Omental fat pad (tissue), 3 donors: ENCODE measurements at regions not wholly inside any gene's neighbourhood (a gene's known extent, or its start where the extent isn't known, plus 50 kb on each side); places are given as distances from the start of the nearest gene placed in this dataset.

Source experiments
- ATAC-seq: fragments of 150-250 bp; one replicate; pipeline ENCODE4 v1.9.1; 2016; ENCODE audit warnings: mild to moderate bottlenecking, moderate library complexity; ENCODE audit not compliant: low FRiP score
- DNase-seq: peaks from one replicate; pipeline ENCODE4 v3.0.0-alpha.2; 2019; ENCODE audit warnings: low spot score
- TF ChIP-seq, protein P1 (sequence below), 3 donors: fragments of 450-650 bp; IDR thresholded peaks; one replicate each; pipeline ENCODE4 v1.5.1; 2016 to 2017; ENCODE audit warnings: antibody characterized with exemption in 3 of 3, mild to moderate bottlenecking in 3 of 3, moderate library complexity in 2 of 3

DNA sequence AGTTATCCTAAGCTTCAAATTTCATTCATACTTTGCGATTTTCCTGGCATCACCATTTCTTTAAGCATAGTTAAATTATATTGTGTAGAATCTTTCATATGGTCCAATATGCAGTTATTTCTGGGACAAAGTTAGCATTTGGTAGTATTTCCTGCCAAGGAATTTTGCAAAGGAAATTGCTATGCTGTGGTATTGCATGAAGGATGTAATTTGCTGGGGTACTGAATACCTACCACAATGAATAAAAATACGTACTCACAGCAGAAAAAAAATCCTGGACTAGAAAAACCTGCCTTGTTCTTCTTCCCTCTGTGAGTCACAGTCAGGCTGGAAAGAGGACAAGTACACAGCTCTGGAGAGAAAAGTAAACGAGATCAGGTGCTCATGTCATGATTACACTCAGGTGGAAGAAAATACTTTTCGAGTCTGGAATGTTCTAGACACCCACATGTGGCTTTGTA lies 241.2 kb downstream of the PTBP2 start:
- ATAC-seq: peak; percentile 44
- no peak for DNase-seq
- TF ChIP-seq, protein P1, sequence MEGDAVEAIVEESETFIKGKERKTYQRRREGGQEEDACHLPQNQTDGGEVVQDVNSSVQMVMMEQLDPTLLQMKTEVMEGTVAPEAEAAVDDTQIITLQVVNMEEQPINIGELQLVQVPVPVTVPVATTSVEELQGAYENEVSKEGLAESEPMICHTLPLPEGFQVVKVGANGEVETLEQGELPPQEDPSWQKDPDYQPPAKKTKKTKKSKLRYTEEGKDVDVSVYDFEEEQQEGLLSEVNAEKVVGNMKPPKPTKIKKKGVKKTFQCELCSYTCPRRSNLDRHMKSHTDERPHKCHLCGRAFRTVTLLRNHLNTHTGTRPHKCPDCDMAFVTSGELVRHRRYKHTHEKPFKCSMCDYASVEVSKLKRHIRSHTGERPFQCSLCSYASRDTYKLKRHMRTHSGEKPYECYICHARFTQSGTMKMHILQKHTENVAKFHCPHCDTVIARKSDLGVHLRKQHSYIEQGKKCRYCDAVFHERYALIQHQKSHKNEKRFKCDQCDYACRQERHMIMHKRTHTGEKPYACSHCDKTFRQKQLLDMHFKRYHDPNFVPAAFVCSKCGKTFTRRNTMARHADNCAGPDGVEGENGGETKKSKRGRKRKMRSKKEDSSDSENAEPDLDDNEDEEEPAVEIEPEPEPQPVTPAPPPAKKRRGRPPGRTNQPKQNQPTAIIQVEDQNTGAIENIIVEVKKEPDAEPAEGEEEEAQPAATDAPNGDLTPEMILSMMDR (IDR thresholded peaks at IDR 0.05): no peak

DNA sequence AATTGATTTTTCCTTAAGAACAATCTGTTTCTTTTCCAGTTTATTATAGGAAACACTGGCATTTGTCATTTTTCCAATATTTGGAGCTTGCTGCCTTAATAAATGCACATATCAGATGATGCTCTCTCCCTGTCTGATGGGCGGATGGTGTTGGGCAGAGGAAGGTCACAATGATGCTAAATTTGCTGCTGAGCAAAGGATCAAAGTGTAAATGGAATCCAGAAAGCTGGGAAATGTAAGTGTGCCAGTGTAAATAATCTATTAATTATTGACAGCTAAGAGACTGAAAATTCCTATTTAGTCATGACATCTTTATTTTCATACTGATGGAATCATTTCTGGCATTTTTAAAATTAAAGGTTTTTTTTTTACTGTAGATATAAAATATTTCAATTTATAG lies 243.2 kb downstream of the PTBP2 start:
- no peak for ATAC-seq
- DNase-seq: no peak
- TF ChIP-seq, protein P1 (IDR thresholded peaks at IDR 0.05): no peak

DNA sequence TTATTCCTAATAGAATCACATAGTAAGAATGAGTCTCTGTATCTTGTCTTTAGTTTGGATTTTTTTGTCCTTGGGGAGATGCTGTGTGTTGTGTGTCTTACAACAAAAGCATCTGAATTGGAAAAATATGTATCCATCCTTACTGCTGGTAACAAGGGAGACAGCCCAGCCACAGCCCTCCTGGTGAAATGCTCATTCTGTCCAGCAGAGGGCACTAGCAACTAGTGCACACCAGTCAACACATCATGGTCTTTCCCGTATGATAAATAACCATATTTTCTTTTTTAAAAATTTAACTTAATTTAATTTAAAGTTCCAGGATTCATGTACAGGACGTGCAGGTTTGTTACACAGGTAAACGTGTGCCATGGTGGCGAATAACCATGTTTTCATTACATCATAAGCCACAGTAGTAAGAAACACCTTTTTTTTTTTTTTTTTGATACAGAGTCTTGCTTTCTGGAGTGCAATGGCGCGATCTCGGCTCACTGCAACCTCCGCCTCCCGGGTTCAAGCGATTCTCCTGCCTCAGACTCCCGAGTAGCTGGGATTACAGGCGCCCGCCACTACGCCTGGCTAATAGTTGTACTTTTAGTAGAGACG lies 245.1 kb downstream of the PTBP2 start:
- DNase-seq (peak; percentile 91), ATAC-seq (peak; percentile 57)
- TF ChIP-seq, protein P1 (IDR thresholded peaks at IDR 0.05): peak in 2 of 3 donors; percentile 30 to 54

DNA sequence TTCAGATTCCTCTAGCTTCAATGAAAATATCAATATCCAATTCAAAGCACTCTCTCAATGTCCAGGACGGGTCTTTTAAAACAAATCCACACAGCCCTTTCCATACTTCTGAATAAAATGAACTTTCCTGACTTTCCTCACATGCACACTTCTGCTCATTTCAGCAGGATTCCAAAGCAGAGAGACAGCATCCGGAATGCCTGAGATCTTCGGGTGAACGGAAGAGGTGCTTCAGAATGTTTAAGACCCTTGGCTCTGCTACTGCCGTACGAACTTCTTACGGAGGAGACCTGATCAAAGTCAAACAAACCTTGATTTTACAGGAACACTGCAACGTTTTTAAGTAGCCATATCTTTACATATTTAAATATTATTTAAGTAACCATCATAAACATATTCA lies 245.7 kb downstream of the PTBP2 start:
- ATAC-seq (no peak), DNase-seq (no peak)
- TF ChIP-seq, protein P1 (IDR thresholded peaks at IDR 0.05): no peak

DNA sequence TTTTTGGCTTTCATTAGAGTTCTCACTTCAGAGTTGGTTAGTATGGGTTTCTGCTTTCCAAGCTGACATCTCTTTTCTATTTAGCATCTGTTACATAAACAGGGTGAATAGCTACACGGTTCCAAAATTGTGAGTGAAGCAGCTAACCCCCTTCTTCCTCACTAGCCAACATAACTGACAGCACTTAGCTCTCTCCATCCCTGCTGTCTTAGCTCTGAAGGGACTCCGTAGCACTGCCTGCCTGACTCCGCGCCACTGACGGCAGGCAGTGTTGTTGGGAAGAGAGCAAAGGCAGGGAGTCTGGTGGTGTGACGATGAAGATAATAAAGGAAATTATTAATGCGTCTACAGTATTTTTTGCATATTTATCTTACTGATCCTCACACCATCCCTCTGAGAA lies 247.0 kb downstream of the PTBP2 start:
- no peak for DNase-seq
- TF ChIP-seq, protein P1 (IDR thresholded peaks at IDR 0.05): no peak
- ATAC-seq: no peak

DNA sequence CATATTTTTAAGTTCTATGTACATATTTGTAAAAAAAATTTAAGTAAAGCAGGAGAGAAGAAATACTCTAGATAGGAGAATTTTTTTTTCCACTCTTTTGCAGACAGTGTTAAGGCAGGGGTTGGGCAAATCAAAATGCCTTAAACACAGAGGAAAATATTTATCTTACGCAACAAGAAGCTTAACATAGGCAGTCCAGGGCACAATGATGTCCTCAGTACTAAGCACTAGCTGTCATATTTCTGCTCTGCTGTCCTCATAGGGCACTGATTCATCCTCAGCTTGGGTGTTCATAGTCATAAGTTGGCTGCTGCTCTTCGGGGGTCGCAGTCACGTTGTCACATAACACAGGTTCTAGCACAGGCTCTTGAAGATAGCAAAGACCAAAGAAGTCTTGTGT lies 247.4 kb downstream of the PTBP2 start:
- ATAC-seq (no peak), DNase-seq (no peak)
- TF ChIP-seq, protein P1 (IDR thresholded peaks at IDR 0.05): no peak

DNA sequence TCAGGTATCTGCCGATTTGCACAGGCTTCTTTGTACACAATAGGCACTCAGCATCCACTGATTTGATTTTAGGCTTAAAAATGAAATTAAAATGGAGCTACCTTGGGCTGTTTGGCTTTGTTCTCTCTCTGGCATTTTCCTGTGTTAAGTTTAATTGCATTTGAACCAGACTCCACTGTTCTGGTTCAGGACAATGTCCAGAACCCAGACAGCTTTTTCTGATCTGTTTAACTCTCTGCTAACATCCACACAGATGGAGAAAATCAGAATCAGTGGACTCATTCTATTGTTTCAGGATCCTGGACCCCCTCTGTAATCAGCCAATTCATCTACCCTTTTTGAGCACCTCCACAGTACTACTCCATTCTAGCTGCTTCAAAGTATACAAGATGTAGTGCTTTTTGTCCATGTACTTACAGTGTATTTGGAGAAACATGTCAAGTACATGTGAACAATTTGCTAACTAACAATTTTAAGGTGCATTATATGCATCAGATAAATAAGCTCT lies 248.1 kb downstream of the PTBP2 start:
- TF ChIP-seq, protein P1 (IDR thresholded peaks at IDR 0.05): no peak
- no peak for ATAC-seq

More for the DNA sequence above, 248.1 kb downstream of the PTBP2 start:
- DNase-seq: no peak
